ENCODE measurements at regions not wholly inside any gene's neighbourhood (a gene's known extent, or its start where the extent isn't known, plus 50 kb on each side); places are given as distances from the start of the nearest gene placed in this dataset.

- DNase-seq (ENCODE audit: low spot score), result no peak
- no peak overlapping the region for H3K4me2 ChIP-seq
- TF ChIP-seq CTCF (IDR thresholded peaks at IDR 0.05) (no peak), EZH2 (IDR thresholded peaks at IDR 0.05) (no peak), EZH2phosphoT487 (IDR thresholded peaks at IDR 0.05) (no peak)
- H3K9me3 Mint-ChIP-seq, result no peaks in the 10 kb centered on the region
- H3K4me1 ChIP-seq, result peaks cover 6% of the 10 kb centered on the region
- H3K9me3 ChIP-seq (ENCODE audit: low read depth), result no peaks in the 10 kb centered on the region
- no peaks in the 10 kb centered on the region for H3K36me3 Mint-ChIP-seq
- H3K36me3 ChIP-seq, result no peaks in the 10 kb centered on the region
- no peak overlapping the region for H3K4me3 Mint-ChIP-seq
- H3K9ac ChIP-seq, result no peak overlapping the region
- no peaks in the 10 kb centered on the region for H3F3A ChIP-seq (ENCODE audit: low read depth)
- H3K27me3 Mint-ChIP-seq (ENCODE audit: insufficient read depth, low read depth), result no peaks in the 10 kb centered on the region
- no peaks in the 10 kb centered on the region for H3K27me3 ChIP-seq
- no peaks in the 10 kb centered on the region for H4K20me1 ChIP-seq (ENCODE audit: low read depth)
- H3K79me2 ChIP-seq (ENCODE audit: low read depth), result no peaks in the 10 kb centered on the region
- H3K4me1 Mint-ChIP-seq, result no peaks in the 10 kb centered on the region
- H3K27ac Mint-ChIP-seq, result no peak overlapping the region
- H3K27ac ChIP-seq, result no peak overlapping the region
- H3K4me3 ChIP-seq, result no peak overlapping the region
- no peak overlapping the region for H2AFZ ChIP-seq (replicated peaks)
These were observed 195.5 kb downstream of the ANXA1 start for GRCh38 chr9:73347123-73347522.

- Histone ChIP-seq H3K4me1 (peaks cover under 1% of the 10 kb centered on the region), H3K27me3 (no peaks in the 10 kb centered on the region), H3K27ac (no peak overlapping the region), H4K20me1 (ENCODE audit: low read depth) (no peaks in the 10 kb centered on the region), H2AFZ (replicated peaks) (no peak overlapping the region), H3K4me3 (no peak overlapping the region), H3K9me3 (ENCODE audit: low read depth) (no peaks in the 10 kb centered on the region), H3K79me2 (ENCODE audit: low read depth) (no peaks in the 10 kb centered on the region), H3K4me2 (no peak overlapping the region), H3K9ac (no peak overlapping the region), H3K36me3 (no peaks in the 10 kb centered on the region), H3F3A (ENCODE audit: low read depth) (no peaks in the 10 kb centered on the region)
- Mint-ChIP-seq H3K27me3 (ENCODE audit: insufficient read depth, low read depth) (no peaks in the 10 kb centered on the region), H3K4me1 (no peaks in the 10 kb centered on the region), H3K9me3 (no peaks in the 10 kb centered on the region), H3K4me3 (no peak overlapping the region), H3K36me3 (no peaks in the 10 kb centered on the region), H3K27ac (no peak overlapping the region)
- TF ChIP-seq EZH2phosphoT487 (IDR thresholded peaks at IDR 0.05) (no peak), CTCF (IDR thresholded peaks at IDR 0.05) (no peak)
- DNase-seq (ENCODE audit: low spot score), result no peak
These were observed 196.1 kb downstream of the ANXA1 start for GRCh38 chr9:73347720-73348119.

GRCh38 chr9:73348471-73348870, 196.8 kb downstream of the ANXA1 start:
- peak; percentile 32 for DNase-seq (ENCODE audit: low spot score)
- Mint-ChIP-seq H3K4me1 (no peaks in the 10 kb centered on the region), H3K27me3 (ENCODE audit: insufficient read depth, low read depth) (no peaks in the 10 kb centered on the region), H3K36me3 (no peaks in the 10 kb centered on the region), H3K27ac (no peak overlapping the region), H3K9me3 (no peaks in the 10 kb centered on the region), H3K4me3 (no peak overlapping the region)
- Histone ChIP-seq H3K36me3 (no peaks in the 10 kb centered on the region), H3K9ac (no peak overlapping the region), H3K79me2 (ENCODE audit: low read depth) (no peaks in the 10 kb centered on the region), H4K20me1 (ENCODE audit: low read depth) (no peaks in the 10 kb centered on the region), H3K27me3 (no peaks in the 10 kb centered on the region), H3F3A (ENCODE audit: low read depth) (no peaks in the 10 kb centered on the region), H3K4me1 (no peaks in the 10 kb centered on the region), H3K27ac (no peak overlapping the region), H2AFZ (replicated peaks) (no peak overlapping the region), H3K4me3 (no peak overlapping the region), H3K4me2 (no peak overlapping the region), H3K9me3 (ENCODE audit: low read depth) (no peaks in the 10 kb centered on the region)
- TF ChIP-seq CTCF (IDR thresholded peaks at IDR 0.05) (no peak), EZH2 (IDR thresholded peaks at IDR 0.05) (no peak), EZH2phosphoT487 (IDR thresholded peaks at IDR 0.05) (no peak)

- Mint-ChIP-seq H3K4me1 (no peaks in the 10 kb centered on the region), H3K36me3 (no peaks in the 10 kb centered on the region), H3K4me3 (no peak overlapping the region), H3K27ac (no peak overlapping the region), H3K27me3 (ENCODE audit: insufficient read depth, low read depth) (no peaks in the 10 kb centered on the region), H3K9me3 (no peaks in the 10 kb centered on the region)
- Histone ChIP-seq H3K9me3 (ENCODE audit: low read depth) (no peaks in the 10 kb centered on the region), H3K9ac (no peak overlapping the region), H3K36me3 (no peaks in the 10 kb centered on the region), H2AFZ (replicated peaks) (no peak overlapping the region), H3K27me3 (no peaks in the 10 kb centered on the region), H3F3A (ENCODE audit: low read depth) (no peaks in the 10 kb centered on the region), H4K20me1 (ENCODE audit: low read depth) (no peaks in the 10 kb centered on the region), H3K4me1 (no peaks in the 10 kb centered on the region), H3K79me2 (ENCODE audit: low read depth) (no peaks in the 10 kb centered on the region), H3K27ac (no peak overlapping the region), H3K4me2 (no peak overlapping the region), H3K4me3 (no peak overlapping the region)
- TF ChIP-seq EZH2phosphoT487 (IDR thresholded peaks at IDR 0.05) (no peak), CTCF (IDR thresholded peaks at IDR 0.05) (no peak)
- DNase-seq (ENCODE audit: low spot score), result no peak
These were observed 197.8 kb downstream of the ANXA1 start for GRCh38 chr9:73349476-73349875.
